HG03139 (cell line): ENCODE measurements at regions not wholly inside any gene's neighbourhood (a gene's known extent, or its start where the extent isn't known, plus 50 kb on each side); places are given as distances from the start of the nearest gene placed in this dataset.
"Not testable (repeated sequence)": the region's sequence is repeated elsewhere in the genome, so short reads cannot be mapped to it uniquely, and the experiment has no call there.

ENCODE experiments used
- ATAC-seq: cut with Tn5 transposase; IDR thresholded peaks from one replicate; pipeline ENCODE4 v1.9.1; 2021; ENCODE audit not compliant: unreplicated experiment

GRCh38 chr6:145275019-145275418 lies 460.3 kb downstream of the EPM2A start:
- no peak for ATAC-seq

GRCh38 chr6:145275787-145276186 lies 459.5 kb downstream of the EPM2A start:
- ATAC-seq: no peak

DNA sequence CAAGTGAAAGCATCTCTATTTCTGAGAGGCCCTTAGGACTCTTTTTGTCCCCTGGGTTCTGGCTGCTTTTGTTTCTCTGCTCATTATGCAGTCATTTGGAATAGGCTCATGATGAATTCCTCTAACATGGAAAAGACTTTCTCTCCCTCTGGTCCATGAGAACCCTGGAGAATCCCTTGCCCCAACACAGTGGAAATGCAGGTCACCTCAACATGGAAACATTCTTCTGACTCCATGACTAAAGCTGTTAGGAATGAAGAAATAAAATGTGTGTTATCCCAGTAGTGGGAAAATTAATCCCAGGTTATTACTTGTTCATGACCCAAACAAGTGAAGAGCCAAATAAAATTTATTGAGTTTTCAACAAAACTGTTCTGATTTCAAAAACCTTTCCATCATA lies 458.6 kb downstream of the EPM2A start:
- no peak for ATAC-seq

DNA sequence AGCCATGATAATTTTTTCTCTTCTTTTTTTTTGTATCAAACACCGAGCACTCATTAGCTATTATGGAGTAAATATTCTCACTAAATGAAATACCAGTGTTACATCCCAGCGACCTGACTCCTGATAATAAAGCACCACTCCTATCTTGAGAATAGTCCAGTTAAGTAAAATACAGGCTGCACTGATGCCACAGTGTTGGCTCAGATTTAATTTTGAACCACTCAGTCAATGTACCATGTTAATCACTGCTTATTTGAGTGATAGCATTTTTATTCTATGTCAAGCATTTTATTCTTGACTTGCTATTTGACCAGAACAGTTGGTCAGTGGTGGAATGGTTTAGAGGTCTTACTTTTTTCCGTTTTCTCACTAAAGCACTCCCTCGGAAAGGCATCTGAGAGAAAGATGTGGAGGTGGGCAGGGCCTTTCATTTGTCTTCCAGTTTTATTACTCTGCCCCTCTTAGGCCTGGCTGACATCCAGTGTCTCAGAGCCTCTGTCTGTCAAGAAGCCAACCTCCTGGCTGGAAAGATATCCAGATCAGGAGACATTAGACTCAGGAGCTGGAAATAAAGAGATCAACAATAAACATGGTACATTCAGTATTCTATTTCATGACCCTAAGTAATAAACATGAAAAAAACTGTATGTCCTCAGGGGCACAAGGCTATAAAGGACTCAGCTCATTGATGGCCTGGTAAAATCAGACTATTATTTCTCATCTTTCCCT lies 457.8 kb downstream of the EPM2A start:
- ATAC-seq: no peak

DNA sequence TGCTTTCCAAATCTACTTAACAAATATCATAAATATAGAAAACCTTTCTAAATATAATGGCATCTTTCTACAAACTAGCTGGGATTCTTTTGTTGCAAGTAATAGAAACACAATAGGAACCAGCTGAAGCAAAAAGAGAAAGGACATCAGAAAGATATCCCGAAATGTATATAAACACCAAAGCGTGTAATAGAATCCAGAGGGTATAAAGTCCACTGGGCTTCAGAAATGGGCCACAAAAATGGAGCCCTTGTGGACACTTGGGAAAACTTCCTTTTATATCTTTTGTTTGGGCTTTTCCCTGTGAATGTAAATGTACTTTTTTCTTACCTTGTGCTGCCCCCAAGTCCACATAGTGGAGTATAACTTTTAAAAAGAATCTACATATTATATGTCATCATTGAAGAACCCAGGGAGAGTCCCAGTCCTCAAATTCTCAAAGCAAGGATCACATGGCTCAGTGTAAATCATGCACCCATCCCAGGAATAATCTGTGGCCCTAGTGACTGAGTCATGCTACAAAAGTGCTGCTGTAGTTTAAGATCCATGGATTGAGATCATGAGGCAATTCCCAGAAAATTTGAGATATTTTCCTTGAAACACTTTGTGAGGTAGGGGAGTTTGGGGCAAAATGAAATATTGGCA lies 457.0 kb downstream of the EPM2A start:
- ATAC-seq: no peak

DNA sequence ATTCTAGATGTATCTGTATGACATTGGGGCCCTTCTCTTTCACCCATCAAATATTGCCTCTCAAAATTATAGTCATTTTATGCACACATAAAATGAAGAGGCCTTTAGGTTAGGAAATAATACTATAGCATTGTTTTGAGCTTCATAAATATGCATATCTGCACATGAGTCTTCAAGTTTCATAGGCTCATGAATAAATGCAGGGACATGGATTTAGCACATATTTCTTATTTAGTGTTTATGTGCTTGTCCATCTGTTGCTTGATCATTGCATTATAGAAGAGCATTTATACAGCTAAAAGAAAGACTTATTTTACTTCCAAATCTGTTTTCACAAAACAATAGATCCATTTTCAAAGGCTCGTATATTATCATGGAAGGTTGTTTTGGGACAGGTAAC lies 455.8 kb downstream of the EPM2A start:
- no peak for ATAC-seq

- ATAC-seq: no peak
Measured at GRCh38 chr6:145279993-145280392, 455.3 kb downstream of the EPM2A start.

GRCh38 chr6:145283209-145283608 lies 452.1 kb downstream of the EPM2A start:
- not testable (repeated sequence) for ATAC-seq

GRCh38 chr6:145283856-145284255 lies 451.5 kb downstream of the EPM2A start:
- no peak for ATAC-seq

GRCh38 chr6:145286916-145287315 lies 448.4 kb downstream of the EPM2A start:
- ATAC-seq: no peak

- ATAC-seq: no peak
Measured at GRCh38 chr6:145289573-145289972, 445.7 kb downstream of the EPM2A start.

DNA sequence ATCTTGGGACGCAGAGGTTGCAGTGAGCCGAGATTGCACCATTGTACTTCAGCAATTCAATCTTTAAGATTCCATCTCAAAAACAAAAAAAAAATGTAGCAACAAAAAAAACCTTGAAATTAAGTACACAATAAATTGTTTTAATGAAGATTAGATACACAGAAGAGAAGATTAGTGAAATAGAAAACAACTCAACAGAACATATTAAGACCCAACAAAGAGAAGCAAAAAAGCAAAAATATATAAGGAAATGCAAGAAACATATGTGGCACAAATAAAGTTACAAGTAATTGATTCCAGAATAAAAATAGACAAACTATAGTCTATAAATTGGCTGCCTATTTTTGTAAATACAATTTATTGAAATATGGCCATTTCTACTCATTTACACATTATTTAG lies 445.2 kb downstream of the EPM2A start:
- ATAC-seq: no peak

DNA sequence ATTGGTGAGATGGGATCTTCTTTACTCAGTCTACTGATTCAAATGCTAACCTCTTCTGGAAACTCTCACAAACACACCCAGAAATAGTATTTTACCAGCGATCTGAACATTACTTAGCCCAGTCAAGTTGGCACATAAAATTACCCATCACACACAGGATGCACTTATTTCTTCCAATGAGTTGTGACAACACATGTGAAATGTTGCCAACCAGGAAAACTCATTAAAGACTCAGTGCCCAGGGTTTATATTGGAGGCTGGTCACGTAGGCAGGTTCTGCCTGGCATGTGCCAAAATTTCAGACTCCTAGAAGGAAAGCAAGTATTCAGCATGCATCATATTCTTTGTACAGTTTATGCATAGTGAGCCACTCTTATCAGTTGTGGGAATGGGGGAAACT lies 443.3 kb downstream of the EPM2A start:
- no peak for ATAC-seq

DNA sequence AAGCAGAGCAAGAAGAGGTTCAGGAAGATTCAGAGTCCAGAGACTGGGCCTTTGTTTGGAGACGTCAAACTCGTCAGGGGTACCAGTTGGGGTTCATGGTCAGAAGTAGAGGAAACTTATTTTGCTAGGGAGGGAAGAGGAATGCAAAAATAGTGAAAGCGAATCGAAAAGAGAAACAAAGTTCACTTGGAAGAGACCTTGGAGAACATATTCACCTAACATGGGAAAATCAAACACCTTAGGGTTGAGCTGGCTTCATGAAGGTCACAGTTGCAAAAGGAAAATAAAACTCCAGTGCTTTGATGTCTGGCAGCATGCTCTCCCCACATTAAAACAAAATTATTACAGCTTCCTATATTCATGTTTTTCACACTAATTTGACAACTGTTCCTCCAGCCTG lies 440.4 kb downstream of the EPM2A start:
- ATAC-seq: no peak

DNA sequence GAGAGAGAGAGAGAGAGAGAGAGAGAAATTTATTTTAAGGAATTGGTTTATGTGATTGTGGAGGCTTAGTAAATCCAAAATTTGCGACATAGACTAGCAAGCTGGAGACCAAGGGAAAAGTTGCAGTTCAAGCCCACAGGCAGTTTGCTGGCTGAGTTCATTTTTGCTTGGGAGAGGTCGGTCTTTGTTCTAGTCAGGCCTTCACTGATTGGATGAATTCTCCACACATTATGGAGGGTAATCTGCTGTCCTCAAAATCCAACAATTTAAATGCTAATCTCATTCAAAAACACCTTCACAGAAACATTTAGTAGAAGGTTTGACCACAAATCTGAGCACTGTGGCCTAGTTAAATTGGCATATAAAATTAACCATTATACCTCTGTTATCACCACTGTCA lies 439.6 kb downstream of the EPM2A start:
- ATAC-seq: no peak

DNA sequence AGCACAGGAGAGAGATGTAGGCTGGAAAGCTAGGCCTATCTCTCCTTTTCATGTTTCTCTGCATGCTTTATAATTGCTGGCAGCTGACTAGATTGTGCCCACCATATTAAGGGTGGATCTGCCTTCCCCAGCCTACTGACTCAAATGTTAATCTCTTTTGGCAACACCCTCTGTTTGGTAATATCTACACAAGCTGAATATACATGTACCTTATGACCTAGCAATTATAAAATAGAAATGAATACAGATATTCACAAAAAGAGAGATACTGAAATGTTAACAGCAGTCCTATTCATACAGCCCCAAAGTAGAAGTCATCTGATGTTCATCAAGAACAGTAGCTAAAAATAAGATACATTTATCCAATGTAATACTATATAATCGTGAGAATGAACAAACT lies 429.6 kb downstream of the EPM2A start:
- no peak for ATAC-seq

GRCh38 chr6:145306489-145306888 lies 428.8 kb downstream of the EPM2A start:
- no peak for ATAC-seq

DNA sequence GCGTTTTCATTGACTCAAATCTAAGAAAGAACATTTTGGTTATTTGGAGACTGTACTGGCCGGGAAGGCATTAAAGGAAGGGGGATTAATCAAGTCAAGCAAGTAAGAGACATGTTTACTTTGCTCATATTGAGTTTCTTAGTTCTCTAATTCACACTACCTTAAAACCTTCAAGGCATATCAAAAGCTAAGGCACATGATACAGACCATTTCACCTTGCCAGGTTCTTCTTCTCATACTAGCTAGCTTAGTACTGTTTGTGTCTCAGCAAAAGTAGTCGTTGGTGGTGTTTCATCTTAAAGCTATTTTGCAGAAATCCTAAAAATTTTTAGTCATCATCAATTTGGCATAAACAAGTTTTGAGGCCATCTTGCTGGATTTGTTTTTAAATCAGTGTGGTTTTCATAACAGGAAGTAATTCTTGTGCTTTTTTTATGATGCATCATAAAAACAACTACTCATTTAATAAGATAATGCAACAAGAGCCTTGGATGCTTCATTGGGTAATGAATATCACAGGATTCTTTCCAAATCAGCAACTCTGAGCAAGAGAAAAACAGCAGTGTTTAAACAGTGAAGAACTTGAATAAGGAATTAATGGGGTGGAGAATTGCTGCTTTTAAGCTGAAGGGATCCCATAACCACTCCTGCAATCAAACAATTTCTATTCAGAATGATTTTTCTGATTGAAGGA lies 425.3 kb downstream of the EPM2A start:
- no peak for ATAC-seq

DNA sequence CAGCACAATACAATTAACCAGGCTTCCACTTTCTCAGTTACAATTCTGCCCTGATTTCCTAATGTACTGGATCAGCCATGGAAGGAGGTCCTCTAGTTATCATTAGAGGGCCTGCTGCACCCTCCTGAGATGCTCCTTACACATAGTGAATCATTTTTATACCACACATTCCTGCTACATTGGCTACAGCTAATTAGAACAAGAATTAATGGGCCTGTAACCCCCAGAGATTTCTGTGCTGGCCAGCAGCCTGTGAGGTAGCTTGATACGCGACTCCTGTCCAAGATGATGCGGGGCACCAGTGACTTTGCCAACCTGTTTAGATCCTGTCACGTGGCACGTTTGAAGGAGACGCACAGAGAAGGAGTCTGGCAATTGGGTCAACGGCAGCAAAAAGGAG lies 422.8 kb downstream of the EPM2A start:
- no peak for ATAC-seq

DNA sequence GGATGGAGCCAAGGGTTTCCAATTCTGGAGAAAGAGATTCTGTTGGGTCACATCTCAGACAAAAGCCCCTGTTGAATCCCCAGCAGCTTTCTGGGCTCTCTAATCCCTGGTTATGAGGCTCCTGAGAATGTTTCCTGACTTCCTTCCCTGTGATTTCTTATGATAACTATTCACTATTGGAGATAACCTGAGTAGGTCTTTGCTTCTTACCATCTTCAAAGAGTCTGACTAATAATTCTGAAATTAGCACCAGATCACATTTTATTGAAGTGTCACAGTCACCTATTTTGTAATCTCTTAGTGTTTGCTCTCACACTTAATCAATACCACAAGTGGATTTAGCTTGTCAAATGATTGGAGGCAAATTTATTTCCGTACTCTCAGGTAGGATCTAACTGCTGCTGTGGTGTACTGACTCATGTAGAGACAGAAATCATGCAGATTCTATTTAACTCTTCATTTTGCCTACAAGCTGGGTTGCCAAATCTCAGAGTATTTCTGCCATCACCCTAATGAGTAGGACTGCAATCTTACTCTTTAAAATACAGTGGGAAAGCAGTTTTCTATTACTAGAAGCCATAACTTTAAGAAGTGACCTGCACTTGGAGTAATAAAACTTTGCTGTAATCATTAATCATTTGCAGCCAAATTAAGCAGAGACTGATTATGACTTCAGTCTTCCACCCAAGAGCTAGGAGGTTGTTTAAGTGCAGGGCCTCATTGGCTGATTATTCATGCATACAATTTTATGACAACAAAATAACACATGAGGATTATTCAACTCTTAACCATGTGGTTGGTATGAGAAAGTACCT lies 422.1 kb downstream of the EPM2A start:
- ATAC-seq: no peak

- no peak for ATAC-seq
Measured at GRCh38 chr6:145315982-145316600, 419.2 kb downstream of the EPM2A start.
